ENCODE measurements at regions not wholly inside any gene's neighbourhood (a gene's known extent, or its start where the extent isn't known, plus 50 kb on each side); places are given as distances from the start of the nearest gene placed in this dataset.

GRCh38 chr2:198656869-198657268 is 800.9 kb downstream of the SATB2 start:
- BruUV-seq (replicated peaks) = no TSS peak
- no peaks in the 10 kb centered on the region for H4K20me1 ChIP-seq (replicated peaks; ENCODE audit: control insufficient read depth, extremely low read depth, insufficient read depth, low read length)
- ChIA-PET POLR2A (no interaction called here), CTCF (interaction anchor here (0.9 to 1.6 kb wide), 4 partner anchors 37 to 832 kb away, joined by 3 to 7 read pairs (median 4); no protein-coding TSS in a partner anchor)
- no peak for TF ChIP-seq FOS (IDR thresholded peaks at IDR 0.05; ENCODE audit: borderline replicate concordance, insufficient read depth, low read length)
- no peak for TF ChIP-seq JUN (IDR thresholded peaks at IDR 0.05; ENCODE audit: borderline replicate concordance, insufficient read depth, insufficient read length, low read depth)
- TF ChIP-seq GATA2 (IDR thresholded peaks at IDR 0.05; ENCODE audit: insufficient read depth, insufficient read length, low read depth, low read length) = no peak
- no peak for TF ChIP-seq MYC (IDR thresholded peaks at IDR 0.05; ENCODE audit: low read depth, low read length)
- no peak for TF ChIP-seq POLR2AphosphoS5 (IDR thresholded peaks at IDR 0.05; ENCODE audit: insufficient read depth, low read depth, low read length)
- no peak for TF ChIP-seq POLR2A (IDR thresholded peaks at IDR 0.05; ENCODE audit: low read depth, low read length)
- TF ChIP-seq EZH2 (IDR thresholded peaks at IDR 0.05; ENCODE audit: borderline replicate concordance, low read depth, low read length, severe bottlenecking) = no peak
- no peak for TF ChIP-seq CTCF (IDR thresholded peaks at IDR 0.05; ENCODE audit: extremely low read depth in 1 of 2, insufficient read depth in 1 of 2, low read depth in 1 of 2, low read length in 2 of 2)
- TF ChIP-seq MAX (IDR thresholded peaks at IDR 0.05; ENCODE audit: insufficient read depth, insufficient read length) = no peak
- H2AFZ ChIP-seq (ENCODE audit: low read depth, low read length) = no peak overlapping the region
- H3K79me2 ChIP-seq (ENCODE audit: control insufficient read depth, insufficient read depth, low read length) = no peaks in the 10 kb centered on the region
- no peaks in the 10 kb centered on the region for H3K9me3 ChIP-seq (replicated peaks; ENCODE audit: control insufficient read depth, insufficient read depth, low read length)
- no peak for FAIRE-seq
- H3K27ac ChIP-seq (ENCODE audit: insufficient read depth, low read depth, low read length) = no peak overlapping the region
- no peaks in the 10 kb centered on the region for H3K27me3 ChIP-seq (ENCODE audit: control insufficient read depth in 2 of 2, insufficient read depth in 2 of 2, low read length in 2 of 2)
- H3K9ac ChIP-seq (replicated peaks; ENCODE audit: extremely low read depth, insufficient read depth, low read length) = no peak overlapping the region
- H3K4me1 ChIP-seq (ENCODE audit: control insufficient read depth, extremely low read depth, insufficient read depth, low read length) = no peaks in the 10 kb centered on the region
- H3K36me3 ChIP-seq (ENCODE audit: control insufficient read depth in 2 of 2, extremely low read depth in 1 of 2, insufficient read depth in 2 of 2, low read length in 2 of 2) = no peaks in the 10 kb centered on the region
- DNase-seq (ENCODE audit: low read depth, low spot score) = no peak
- dilution Hi-C loops (cut with MboI; ENCODE audit: extremely low pct_ligation_motif_present, low sequenced_read_pairs) = no loop called here
- no peak overlapping the region for H3K4me2 ChIP-seq (ENCODE audit: insufficient read depth, low read length)
- no peak overlapping the region for H3K4me3 ChIP-seq (replicated peaks in 1 of 3; ENCODE audit: insufficient read depth in 1 of 3, low read depth in 1 of 3, low read length in 3 of 3)
- intact Hi-C loops (cut with micrococcal nuclease) = loop anchor here (1.0 kb wide), 1 partner anchor 829 kb away; no protein-coding TSS in a partner anchor
- no peaks in the 10 kb centered on the region for H3K9me1 ChIP-seq (replicated peaks; ENCODE audit: control insufficient read depth, extremely low read depth, insufficient read depth, low read length)
